T-cell (primary cell): ENCODE measurements at regions not wholly inside any gene's neighbourhood (a gene's known extent, or its start where the extent isn't known, plus 50 kb on each side); places are given as distances from the start of the nearest gene placed in this dataset.

ENCODE experiments used
- ATAC-seq, 4 experiments: fragments of 200-7000 bp in 3 of 4; fragments of 150-1000 bp in 1 of 4; cut with Tn5 transposase; replicated peaks in 1 of 4; 1 replicate in 3 of 4; 2 replicates in 1 of 4; pipeline ENCODE4 v1.10.0; 2021; ENCODE audit warnings: moderate library complexity in 3 of 4, mild to moderate bottlenecking in 2 of 4, moderate number of reproducible peaks in 1 of 4
- CTCF ChIA-PET, 2 donors: fragments of 300-600 bp; sonication (Branson Sonifier 250); formaldehyde crosslinking; loops; one replicate each; lab custom pipeline; 2022; ENCODE audit warnings: antibody characterized with exemption in 2 of 2; lab: Charles Lee
- POLR2A ChIA-PET, 2 donors: fragments of 300-600 bp; sonication (Branson Sonifier 250); formaldehyde crosslinking; loops; one replicate each; lab custom pipeline; 2022; ENCODE audit warnings: antibody characterized with exemption in 2 of 2; lab: Charles Lee
- DNase-seq, 35 experiments: peaks; one replicate each; pipeline versions ENCODE4 v3.0.0 to v3.0.0-alpha.2; 2013 to 2023
- H3K27ac ChIP-seq: one replicate; pipeline ENCODE4 v1.5.1; 2013; ENCODE audit warnings: low read length
- H3K27me3 ChIP-seq, 2 experiments: replicated peaks in 1 of 2; 1 replicate in 1 of 2; 2 replicates in 1 of 2; pipeline versions ENCODE4 v1.6.1 to v1.7.0; 2013; ENCODE audit warnings: low read length in 1 of 2, mixed read lengths in 1 of 2; ENCODE audit not compliant: control insufficient read depth in 2 of 2, insufficient read depth in 2 of 2; ENCODE audit errors: extremely low read depth in 1 of 2
- H3K36me3 ChIP-seq, 2 donors: 1 replicate in 1 of 2; 2 replicates in 1 of 2; pipeline versions ENCODE4 v1.6.1 to v1.7.0; 2013; ENCODE audit warnings: low read length in 1 of 2; ENCODE audit not compliant: control insufficient read depth in 2 of 2, insufficient read depth in 1 of 2; ENCODE audit errors: extremely low read depth in 1 of 2
- H3K4me1 ChIP-seq, 2 experiments: 1 replicate in 1 of 2; 2 replicates in 1 of 2; pipeline versions ENCODE4 v1.6.1 to v1.7.0; 2013; ENCODE audit warnings: low read length in 2 of 2, mixed read lengths in 1 of 2; ENCODE audit not compliant: insufficient read depth in 2 of 2, control insufficient read depth in 1 of 2; ENCODE audit errors: extremely low read depth in 1 of 2
- H3K4me3 ChIP-seq, 2 donors: 1 replicate in 1 of 2; 2 replicates in 1 of 2; pipeline versions ENCODE4 v1.5.1 to v1.7.0; 2013; ENCODE audit warnings: mild to moderate bottlenecking in 2 of 2, low read length in 1 of 2, moderate library complexity in 1 of 2; ENCODE audit not compliant: control insufficient read depth in 1 of 2; ENCODE audit errors: extremely low read depth in 1 of 2
- H3K9me3 ChIP-seq: 2 replicates; pipeline ENCODE4 v1.7.0; 2013
- H3K27ac Mint-ChIP-seq, 2 donors: one replicate each; pipeline ENCODE4 v1.8.0; 2020 to 2021; ENCODE audit warnings: mild to moderate bottlenecking in 2 of 2, mixed read lengths in 2 of 2
- H3K27me3 Mint-ChIP-seq, 2 donors: one replicate each; pipeline ENCODE4 v1.8.0; 2021 to 2022; ENCODE audit warnings: mixed read lengths in 2 of 2
- H3K36me3 Mint-ChIP-seq: one replicate; pipeline ENCODE4 v1.8.0; 2021; ENCODE audit warnings: mixed read lengths
- H3K4me1 Mint-ChIP-seq, 3 donors: one replicate each; pipeline ENCODE4 v1.8.0; 2020 to 2022; ENCODE audit warnings: mixed read lengths in 3 of 3, mild to moderate bottlenecking in 1 of 3
- H3K4me3 Mint-ChIP-seq, 3 donors: one replicate each; pipeline ENCODE4 v1.8.0; 2020 to 2022; ENCODE audit warnings: mild to moderate bottlenecking in 3 of 3, mixed read lengths in 3 of 3, moderate library complexity in 3 of 3
- H3K9me3 Mint-ChIP-seq, 3 donors: one replicate each; pipeline ENCODE4 v1.8.0; 2020 to 2022; ENCODE audit warnings: mixed read lengths in 3 of 3
- WGBS: methylation state at CpG from one replicate; pipeline ENCODE4 v1.1.5; 2013; ENCODE audit warnings: missing lambda C conversion rate; ENCODE audit not compliant: insufficient coverage; 5-methylcytosine and 5-hydroxymethylcytosine counted together

DNA sequence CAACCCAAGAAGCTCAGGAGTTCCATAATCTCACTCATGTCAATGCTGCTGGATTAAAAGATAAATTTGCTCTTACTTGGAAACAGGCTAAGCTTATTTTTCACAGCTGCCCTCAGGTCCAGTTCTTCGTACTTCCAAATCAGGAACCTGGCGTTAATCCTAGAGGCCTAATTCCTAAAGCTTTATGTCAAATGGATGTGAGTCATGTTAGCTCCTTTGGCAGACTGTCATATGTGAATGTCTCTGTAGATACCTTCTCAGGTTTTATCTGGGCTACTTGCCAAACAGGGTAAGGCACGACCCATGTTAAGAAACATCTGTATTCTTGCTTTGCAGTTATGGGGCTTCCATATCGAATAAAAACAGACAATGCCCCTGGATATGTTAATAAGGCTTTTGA lies 504.6 kb downstream of the ALG10 start:
- Mint-ChIP-seq H3K27me3 (no peaks in the 10 kb centered on the region), H3K9me3 (peaks cover 34 to 54% (median 43%) of the 10 kb centered on the region in 3 donors), H3K4me3 (no peak overlapping the region), H3K27ac (no peak overlapping the region), H3K36me3 (no peaks in the 10 kb centered on the region), H3K4me1 (no peaks in the 10 kb centered on the region)
- no peak overlapping the region for H3K4me3 ChIP-seq
- H3K4me1 ChIP-seq: no peaks in the 10 kb centered on the region
- H3K27me3 ChIP-seq: no peaks in the 10 kb centered on the region
- H3K9me3 ChIP-seq: no peaks in the 10 kb centered on the region
- ATAC-seq: no peak
- ChIA-PET POLR2A (no interaction called here), CTCF (no interaction called here)
- H3K27ac ChIP-seq: no peak overlapping the region
- H3K36me3 ChIP-seq: no peaks in the 10 kb centered on the region
- 100% methylated on average over 1 of the region's 4 CpGs for WGBS
- DNase-seq: no peak

GRCh38 chr12:34547276-34547675 lies 525.0 kb downstream of the ALG10 start:
- Mint-ChIP-seq H3K4me1 (no peaks in the 10 kb centered on the region), H3K27ac (no peak overlapping the region), H3K27me3 (no peaks in the 10 kb centered on the region), H3K36me3 (no peaks in the 10 kb centered on the region), H3K4me3 (no peak overlapping the region), H3K9me3 (peaks cover 14 to 53% (median 35%) of the 10 kb centered on the region in 3 donors)
- H3K36me3 ChIP-seq: no peaks in the 10 kb centered on the region
- no peak for DNase-seq
- H3K27me3 ChIP-seq: no peaks in the 10 kb centered on the region
- H3K27ac ChIP-seq: no peak overlapping the region
- POLR2A ChIA-PET: no interaction called here
- CTCF ChIA-PET: no interaction called here
- 70% methylated on average over 2 of the region's 4 CpGs for WGBS
- peaks cover 3% of the 10 kb centered on the region for H3K9me3 ChIP-seq
- ATAC-seq: no peak
- no peaks in the 10 kb centered on the region for H3K4me1 ChIP-seq
- H3K4me3 ChIP-seq: no peak overlapping the region

GRCh38 chr12:34591966-34592365 lies 569.7 kb downstream of the ALG10 start:
- ATAC-seq (no peak), DNase-seq (no peak)
- peaks cover 7% of the 10 kb centered on the region for H3K9me3 ChIP-seq
- POLR2A ChIA-PET: no interaction called here
- Mint-ChIP-seq H3K4me1 (no peaks in the 10 kb centered on the region), H3K9me3 (peaks cover 27 to 47% (median 40%) of the 10 kb centered on the region in 3 donors), H3K27me3 (no peaks in the 10 kb centered on the region), H3K4me3 (no peak overlapping the region), H3K36me3 (no peaks in the 10 kb centered on the region), H3K27ac (no peak overlapping the region)
- no CpG with 5 or more reads among the region's 4 CpGs for WGBS
- peaks cover 0 to 1% of the 10 kb centered on the region in 2 experiments for H3K27me3 ChIP-seq
- H3K27ac ChIP-seq: no peak overlapping the region
- H3K4me3 ChIP-seq: no peak overlapping the region
- no peaks in the 10 kb centered on the region for H3K36me3 ChIP-seq
- CTCF ChIA-PET: no interaction called here
- H3K4me1 ChIP-seq: no peaks in the 10 kb centered on the region

DNA sequence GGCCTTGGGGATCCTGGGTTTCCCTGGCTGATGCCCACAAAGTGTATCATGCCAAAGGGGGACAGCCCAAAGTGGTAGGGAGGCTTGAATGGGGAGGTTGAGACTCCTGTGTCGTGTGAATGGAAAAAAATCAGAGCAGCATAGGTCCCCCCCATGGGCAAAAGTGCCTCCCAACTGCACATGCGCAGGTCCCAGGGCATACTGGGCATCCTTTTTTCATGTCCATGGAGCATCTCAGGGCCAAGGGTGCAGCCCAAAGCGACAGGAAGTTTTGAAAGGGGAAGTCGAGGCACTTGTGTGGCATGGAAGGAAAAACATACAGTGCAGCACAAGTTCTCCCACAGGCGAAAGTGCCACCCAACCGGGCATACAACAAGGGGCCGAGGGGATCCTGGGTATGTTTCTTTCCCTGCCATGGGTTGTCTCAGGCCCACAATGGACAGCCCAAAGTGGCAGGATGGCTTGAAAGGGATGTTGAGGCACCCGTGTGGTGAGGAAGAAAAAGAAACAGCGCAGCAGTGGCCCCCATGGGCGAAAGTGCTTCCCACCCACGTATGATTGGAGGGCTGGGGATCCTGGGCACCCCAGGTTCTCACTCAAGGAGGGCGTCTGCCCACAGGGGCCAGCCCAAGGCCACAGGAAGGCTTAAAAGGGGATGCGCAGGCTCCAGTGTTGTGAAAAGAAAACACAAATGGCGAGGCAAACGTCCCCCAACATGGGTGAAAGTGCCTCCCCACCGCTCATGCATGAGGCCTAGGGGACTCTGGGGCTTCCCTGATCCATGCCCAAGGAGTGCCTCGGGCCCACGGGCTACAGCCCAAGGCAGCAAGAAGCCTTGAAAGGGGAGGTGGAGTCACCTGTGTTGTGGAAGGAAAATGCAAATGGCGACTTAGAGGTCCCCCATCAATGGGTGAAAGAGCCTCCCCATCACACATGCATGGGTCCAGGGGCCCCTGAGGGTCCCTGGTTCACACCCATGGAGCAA lies 573.7 kb downstream of the ALG10 start:
- H3K4me3 ChIP-seq: no peak overlapping the region
- POLR2A ChIA-PET: no interaction called here
- CTCF ChIA-PET: no interaction called here
- DNase-seq (peak in 1 of 35 experiments; percentile 7), ATAC-seq (no peak)
- H3K27ac ChIP-seq: no peak overlapping the region
- H3K4me1 Mint-ChIP-seq: no peaks in the 10 kb centered on the region
- H3K27me3 ChIP-seq: peaks cover 0 to 19% of the 10 kb centered on the region in 2 experiments
- no peaks in the 10 kb centered on the region for H3K36me3 Mint-ChIP-seq
- no peak overlapping the region for H3K27ac Mint-ChIP-seq
- no peak overlapping the region for H3K4me3 Mint-ChIP-seq
- no peaks in the 10 kb centered on the region for H3K9me3 ChIP-seq
- H3K27me3 Mint-ChIP-seq: no peaks in the 10 kb centered on the region
- 63% methylated on average over 15 of the region's 19 CpGs for WGBS
- peaks cover 19 to 34% (median 25%) of the 10 kb centered on the region in 3 donors for H3K9me3 Mint-ChIP-seq
- no peaks in the 10 kb centered on the region for H3K4me1 ChIP-seq
- H3K36me3 ChIP-seq: no peaks in the 10 kb centered on the region

DNA sequence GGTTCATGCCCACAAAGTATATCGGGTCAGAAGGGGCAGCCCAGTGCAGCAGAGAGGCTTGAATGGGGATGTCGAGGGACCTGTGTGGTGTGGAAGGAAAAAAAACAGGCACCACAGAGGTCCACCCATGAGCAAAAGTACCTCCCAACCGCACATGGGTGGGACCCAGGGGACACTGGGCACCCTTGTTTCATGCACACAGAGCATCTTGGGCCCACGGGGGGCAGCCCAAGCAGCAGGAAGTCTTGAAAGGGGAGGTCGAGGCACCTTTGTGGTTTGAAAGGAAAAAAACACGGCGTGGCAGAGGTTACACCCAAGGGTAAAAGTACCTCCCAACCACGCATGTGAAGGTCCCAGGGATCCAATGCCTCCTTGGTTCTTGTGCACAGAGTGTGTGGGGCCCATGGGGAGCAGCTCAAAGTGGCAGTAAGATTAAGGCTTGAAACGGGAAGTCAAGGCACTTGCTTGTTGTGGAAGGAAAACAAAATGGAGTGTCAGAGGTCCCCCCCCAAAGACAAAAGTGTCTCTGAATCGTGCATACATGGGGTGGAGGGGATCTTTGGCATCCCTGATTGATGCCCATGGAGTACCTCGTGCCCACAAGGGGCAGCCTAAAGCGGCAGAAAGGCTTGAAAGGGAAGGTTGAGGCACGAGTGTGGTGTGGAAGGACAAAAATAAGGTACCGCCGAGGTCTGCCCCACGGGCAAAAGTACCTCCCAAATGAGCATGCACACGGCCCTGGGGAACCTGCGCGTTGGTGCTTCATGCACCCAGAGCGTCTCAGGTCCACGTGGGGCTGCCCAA lies 575.5 kb downstream of the ALG10 start:
- Mint-ChIP-seq H3K4me3 (no peak overlapping the region), H3K36me3 (no peaks in the 10 kb centered on the region), H3K27ac (no peak overlapping the region), H3K4me1 (no peaks in the 10 kb centered on the region), H3K9me3 (peaks cover 13 to 29% (median 25%) of the 10 kb centered on the region in 3 donors), H3K27me3 (no peaks in the 10 kb centered on the region)
- Histone ChIP-seq H3K9me3 (no peaks in the 10 kb centered on the region), H3K27ac (no peak overlapping the region), H3K36me3 (no peaks in the 10 kb centered on the region), H3K4me3 (no peak overlapping the region), H3K27me3 (peaks cover 0 to 26% of the 10 kb centered on the region in 2 experiments), H3K4me1 (no peaks in the 10 kb centered on the region)
- ATAC-seq: no peak
- POLR2A ChIA-PET: no interaction called here
- 69% methylated on average over 14 of the region's 21 CpGs for WGBS
- no peak for DNase-seq
- CTCF ChIA-PET: no interaction called here

DNA sequence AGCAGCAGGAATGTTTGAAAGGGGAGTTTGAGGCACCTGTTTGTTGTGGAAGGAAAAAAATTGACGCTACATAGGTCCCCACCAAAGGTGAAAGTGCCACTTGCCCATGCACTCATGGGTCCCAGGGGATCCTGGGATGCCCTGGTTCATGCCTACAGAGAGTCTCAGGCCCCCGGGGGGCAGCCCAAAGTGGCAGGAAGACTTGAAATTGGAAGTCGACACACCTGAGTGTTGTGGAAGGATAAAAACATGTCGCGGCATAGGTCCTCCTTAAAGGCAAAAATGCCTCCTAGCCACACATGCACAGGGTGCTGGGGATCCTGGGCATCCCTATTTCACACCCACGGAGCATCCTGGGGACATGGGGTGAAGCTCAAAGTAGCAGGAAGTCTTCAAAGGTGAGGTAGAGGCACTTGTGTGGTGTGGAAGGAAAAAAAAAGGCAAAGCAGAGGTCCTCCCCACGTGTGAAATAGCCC lies 576.1 kb downstream of the ALG10 start:
- CTCF ChIA-PET: no interaction called here
- no peak overlapping the region for H3K4me3 ChIP-seq
- ATAC-seq (no peak), DNase-seq (no peak)
- Mint-ChIP-seq H3K36me3 (no peaks in the 10 kb centered on the region), H3K27me3 (no peaks in the 10 kb centered on the region), H3K9me3 (peaks cover 11 to 27% (median 25%) of the 10 kb centered on the region in 3 donors), H3K4me3 (no peak overlapping the region), H3K27ac (no peak overlapping the region), H3K4me1 (no peaks in the 10 kb centered on the region)
- POLR2A ChIA-PET: no interaction called here
- H3K36me3 ChIP-seq: no peaks in the 10 kb centered on the region
- H3K4me1 ChIP-seq: no peaks in the 10 kb centered on the region
- H3K27me3 ChIP-seq: peaks cover 0 to 26% of the 10 kb centered on the region in 2 experiments
- no peaks in the 10 kb centered on the region for H3K9me3 ChIP-seq
- no peak overlapping the region for H3K27ac ChIP-seq
- WGBS: 37% methylated on average over 3 of the region's 7 CpGs
